ENCODE measurements at regions not wholly inside any gene's neighbourhood (a gene's known extent, or its start where the extent isn't known, plus 50 kb on each side); places are given as distances from the start of the nearest gene placed in this dataset.

- DNase-seq (ENCODE audit: extremely low spot score) = no peak
- ChIA-PET CTCF (no interaction called here), POLR2A (no interaction called here)
- TF ChIP-seq CTCF (IDR thresholded peaks at IDR 0.05; ENCODE audit: control extremely low read depth, extremely low read depth, low read depth, missing control alignments) = no peak
These were observed 231.4 kb upstream of the ZEB2 start for GRCh38 chr2:144751142-144751905.

GRCh38 chr2:144749188-144749587 lies 229.3 kb upstream of the ZEB2 start:
- no peak for DNase-seq (ENCODE audit: extremely low spot score)
- ChIA-PET CTCF (no interaction called here), POLR2A (no interaction called here)
- TF ChIP-seq CTCF (IDR thresholded peaks at IDR 0.05; ENCODE audit: control extremely low read depth, extremely low read depth, low read depth, missing control alignments) = no peak

GRCh38 chr2:144748443-144748842 lies 228.5 kb upstream of the ZEB2 start:
- no peak for TF ChIP-seq CTCF (IDR thresholded peaks at IDR 0.05; ENCODE audit: control extremely low read depth, extremely low read depth, low read depth, missing control alignments)
- POLR2A ChIA-PET = no interaction called here
- CTCF ChIA-PET = no interaction called here
- DNase-seq (ENCODE audit: extremely low spot score) = no peak

- ChIA-PET CTCF (no interaction called here), POLR2A (no interaction called here)
- no peak for TF ChIP-seq CTCF (IDR thresholded peaks at IDR 0.05; ENCODE audit: control extremely low read depth, extremely low read depth, low read depth, missing control alignments)
- no peak for DNase-seq (ENCODE audit: extremely low spot score)
These were observed 227.7 kb upstream of the ZEB2 start for GRCh38 chr2:144747571-144747970.

GRCh38 chr2:144745424-144745823 lies 225.5 kb upstream of the ZEB2 start:
- ChIA-PET POLR2A (no interaction called here), CTCF (no interaction called here)
- DNase-seq (ENCODE audit: extremely low spot score) = no peak
- no peak for TF ChIP-seq CTCF (IDR thresholded peaks at IDR 0.05; ENCODE audit: control extremely low read depth, extremely low read depth, low read depth, missing control alignments)

- CTCF ChIA-PET = interaction anchor here (1.4 kb wide), 1 partner anchor 18 kb away, joined by 3 read pairs; no protein-coding TSS in a partner anchor
- no peak for TF ChIP-seq CTCF (IDR thresholded peaks at IDR 0.05; ENCODE audit: control extremely low read depth, extremely low read depth, low read depth, missing control alignments)
- POLR2A ChIA-PET = no interaction called here
- no peak for DNase-seq (ENCODE audit: extremely low spot score)
These were observed 218.8 kb upstream of the ZEB2 start for GRCh38 chr2:144738749-144739148.
